ENCODE measurements at regions not wholly inside any gene's neighbourhood (a gene's known extent, or its start where the extent isn't known, plus 50 kb on each side); places are given as distances from the start of the nearest gene placed in this dataset.

DNA sequence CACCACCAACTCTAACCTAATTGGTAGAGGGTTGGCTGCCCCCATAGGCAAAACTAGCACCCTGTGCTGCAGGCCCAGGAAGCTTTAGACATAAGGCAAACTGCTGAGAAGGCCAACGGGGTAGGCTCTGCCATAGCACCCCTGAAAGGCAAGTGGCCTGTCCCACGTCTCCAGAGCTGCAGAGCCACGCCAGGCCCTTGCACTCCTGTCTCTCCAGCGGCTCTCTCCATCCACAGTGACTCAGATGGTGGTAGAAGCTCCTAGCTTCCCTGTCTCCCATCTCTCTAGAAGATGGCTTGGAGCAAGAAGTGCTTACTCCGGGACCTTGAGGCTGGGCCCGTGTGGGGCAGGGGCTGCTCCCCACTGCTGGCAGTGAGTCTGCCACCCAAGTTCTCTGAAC lies 310.6 kb upstream of the ZMIZ1 start:
- TF ChIP-seq EZH2 (IDR thresholded peaks at IDR 0.05) (no peak), POLR2AphosphoS5 (IDR thresholded peaks at IDR 0.05; ENCODE audit: borderline replicate concordance, low read depth, low read length) (no peak), FOXP2 (optimal IDR thresholded peaks at IDR 0.05; ENCODE audit: control extremely low read depth, extremely low read length, insufficient read depth) (no peak)
- no peaks in the 10 kb centered on the region for H3K36me3 ChIP-seq (ENCODE audit: insufficient read depth, low read length)
- no peak overlapping the region for H3K4me3 ChIP-seq
- no peak overlapping the region for H3K27ac ChIP-seq
- H3K9ac ChIP-seq (ENCODE audit: insufficient read length) = no peak overlapping the region
- H3K9me3 ChIP-seq (ENCODE audit: low read depth, low read length) = no peaks in the 10 kb centered on the region
- no peak for DNase-seq (ENCODE audit: low read depth, low spot score)

DNA sequence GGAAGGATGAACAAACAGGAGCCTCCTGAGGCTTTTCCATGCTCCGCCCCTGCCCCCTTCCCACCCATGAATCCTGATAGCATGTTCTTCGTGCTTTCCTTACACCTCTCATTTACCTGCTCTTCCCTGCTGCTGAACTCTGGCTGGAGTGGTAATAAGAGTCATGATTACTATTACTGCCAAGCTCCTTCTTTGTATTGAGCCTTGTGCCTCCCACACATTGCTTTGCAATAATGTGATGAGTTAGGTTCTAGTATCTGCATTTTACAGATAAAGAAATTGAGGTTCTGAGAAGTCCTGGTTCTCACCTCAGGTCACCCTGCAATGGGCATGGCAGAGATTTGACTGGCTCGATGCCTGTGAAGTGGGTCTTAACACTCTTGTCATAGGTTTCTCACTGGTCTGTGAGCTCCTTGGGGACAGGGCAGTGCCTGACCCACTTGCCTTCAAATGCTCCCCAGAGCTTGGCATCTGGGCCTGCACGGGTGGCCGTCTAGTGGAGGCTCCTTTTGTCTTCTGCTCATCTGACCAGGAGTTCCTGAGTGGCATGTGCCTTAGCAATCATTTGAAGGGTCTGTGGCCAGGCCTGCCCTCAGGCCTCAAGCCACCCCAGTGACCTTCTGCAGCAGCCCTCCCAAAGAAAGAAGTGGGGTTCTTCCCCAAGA lies 309.2 kb upstream of the ZMIZ1 start:
- Histone ChIP-seq H3K9me3 (ENCODE audit: low read depth, low read length) (no peaks in the 10 kb centered on the region), H3K36me3 (ENCODE audit: insufficient read depth, low read length) (no peaks in the 10 kb centered on the region), H3K4me3 (no peak overlapping the region), H3K27ac (no peak overlapping the region), H3K9ac (ENCODE audit: insufficient read length) (no peak overlapping the region)
- TF ChIP-seq POLR2AphosphoS5 (IDR thresholded peaks at IDR 0.05; ENCODE audit: borderline replicate concordance, low read depth, low read length) = no peak
- TF ChIP-seq FOXP2 (optimal IDR thresholded peaks at IDR 0.05; ENCODE audit: control extremely low read depth, extremely low read length, insufficient read depth) = no peak
- TF ChIP-seq EZH2 (IDR thresholded peaks at IDR 0.05) = no peak
- no peak for DNase-seq (ENCODE audit: low read depth, low spot score)

DNA sequence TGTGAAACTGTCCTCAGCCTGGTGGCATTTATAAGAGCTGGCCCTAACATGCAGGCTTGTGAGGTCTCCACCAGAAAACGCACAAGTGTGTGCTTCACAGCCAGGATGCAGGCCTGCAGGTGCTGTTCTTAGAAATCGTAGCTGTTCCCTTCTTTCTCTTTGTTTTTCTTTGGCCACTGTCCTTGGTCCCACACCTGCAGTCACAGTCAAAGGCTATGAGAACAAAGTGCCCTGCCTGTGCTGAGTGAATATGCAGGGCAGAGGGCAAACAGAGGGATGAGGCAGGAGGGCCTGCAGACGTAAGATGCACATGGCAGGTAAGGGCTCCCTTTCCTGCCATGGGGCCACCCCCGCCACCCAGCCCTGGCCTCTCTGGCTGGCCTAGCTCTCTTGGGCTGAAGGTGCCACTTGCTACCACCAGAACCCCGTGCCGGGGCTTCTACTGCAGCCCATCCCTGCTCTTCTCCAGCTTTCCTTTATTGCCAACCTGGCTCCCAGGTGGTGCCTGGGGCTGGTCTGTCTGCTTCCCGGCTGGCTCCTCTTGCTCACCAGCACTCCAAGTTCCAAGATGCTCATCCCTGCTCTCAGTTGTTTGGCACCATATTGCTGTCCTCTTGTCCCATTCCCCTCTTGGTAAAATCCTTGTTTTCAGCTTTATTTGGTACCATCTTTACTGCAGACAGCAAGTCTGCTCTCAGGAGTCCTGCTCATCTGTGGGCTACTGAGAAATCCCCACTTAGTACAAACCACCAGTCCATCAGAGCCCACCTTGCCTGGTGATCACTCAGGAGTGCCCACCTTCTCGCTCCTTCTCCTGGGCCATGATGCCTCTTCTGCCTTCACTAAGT lies 308.1 kb upstream of the ZMIZ1 start:
- H3K36me3 ChIP-seq (ENCODE audit: insufficient read depth, low read length) = no peaks in the 10 kb centered on the region
- TF ChIP-seq POLR2AphosphoS5 (IDR thresholded peaks at IDR 0.05; ENCODE audit: borderline replicate concordance, low read depth, low read length) (no peak), EZH2 (IDR thresholded peaks at IDR 0.05) (no peak), FOXP2 (optimal IDR thresholded peaks at IDR 0.05; ENCODE audit: control extremely low read depth, extremely low read length, insufficient read depth) (no peak)
- H3K4me3 ChIP-seq = no peak overlapping the region
- H3K27ac ChIP-seq = no peak overlapping the region
- DNase-seq (ENCODE audit: low read depth, low spot score) = no peak
- no peaks in the 10 kb centered on the region for H3K9me3 ChIP-seq (ENCODE audit: low read depth, low read length)
- H3K9ac ChIP-seq (ENCODE audit: insufficient read length) = no peak overlapping the region

DNA sequence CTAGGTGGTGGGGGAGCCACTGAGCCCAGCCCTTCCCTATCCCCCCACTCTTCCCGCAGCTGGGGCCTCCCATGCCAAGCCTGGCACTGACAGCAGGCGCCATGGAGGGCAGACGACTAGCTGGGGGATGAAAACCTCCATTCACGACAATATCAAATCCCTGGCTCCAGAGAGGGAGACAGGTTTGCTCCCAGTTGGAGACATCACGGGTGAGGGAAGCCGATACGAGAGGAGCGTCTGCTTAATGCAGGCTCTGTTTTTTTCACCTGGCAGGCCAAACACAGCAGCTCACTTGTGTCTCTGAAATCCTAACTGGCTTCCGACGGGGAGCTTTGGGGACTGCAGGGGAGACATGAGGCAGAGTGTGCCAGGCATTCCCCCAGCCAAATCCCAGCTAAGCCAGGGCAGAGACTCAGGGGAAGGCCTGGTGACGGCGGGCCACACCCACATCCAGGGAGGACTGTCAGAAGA lies 307.4 kb upstream of the ZMIZ1 start:
- TF ChIP-seq POLR2AphosphoS5 (IDR thresholded peaks at IDR 0.05; ENCODE audit: borderline replicate concordance, low read depth, low read length) = no peak
- TF ChIP-seq EZH2 (IDR thresholded peaks at IDR 0.05) = no peak
- TF ChIP-seq FOXP2 (optimal IDR thresholded peaks at IDR 0.05; ENCODE audit: control extremely low read depth, extremely low read length, insufficient read depth) = no peak
- H3K27ac ChIP-seq = no peak overlapping the region
- no peak overlapping the region for H3K9ac ChIP-seq (ENCODE audit: insufficient read length)
- H3K4me3 ChIP-seq = no peak overlapping the region
- H3K9me3 ChIP-seq (ENCODE audit: low read depth, low read length) = no peaks in the 10 kb centered on the region
- DNase-seq (ENCODE audit: low read depth, low spot score) = no peak
- no peaks in the 10 kb centered on the region for H3K36me3 ChIP-seq (ENCODE audit: insufficient read depth, low read length)

DNA sequence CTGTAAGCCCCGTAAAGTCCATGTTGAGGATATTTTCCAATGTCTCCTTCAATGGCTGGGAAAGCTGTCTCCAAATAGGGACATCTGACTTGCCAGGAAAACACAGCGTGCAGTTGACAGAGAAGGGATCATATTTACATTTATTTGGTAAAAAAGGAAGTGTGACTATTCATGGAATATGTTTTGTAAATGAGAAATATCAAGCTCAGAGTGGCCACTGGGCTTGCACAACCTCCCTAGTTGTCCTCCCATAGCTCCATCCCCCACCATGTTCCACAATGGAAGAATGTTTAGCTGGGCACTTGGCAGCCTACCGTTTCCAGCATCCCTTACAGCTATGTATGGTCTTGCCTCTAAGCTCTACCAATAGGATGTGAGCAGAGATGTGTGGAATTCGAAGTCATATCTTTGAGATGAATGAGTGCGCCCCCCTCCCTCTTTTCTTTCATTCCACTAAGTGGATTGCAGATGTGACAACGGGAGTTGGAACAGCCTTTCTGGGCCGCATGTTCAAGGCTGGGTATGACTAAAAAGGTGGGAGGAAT lies 306.6 kb upstream of the ZMIZ1 start:
- no peaks in the 10 kb centered on the region for H3K36me3 ChIP-seq (ENCODE audit: insufficient read depth, low read length)
- no peaks in the 10 kb centered on the region for H3K9me3 ChIP-seq (ENCODE audit: low read depth, low read length)
- no peak overlapping the region for H3K27ac ChIP-seq
- no peak overlapping the region for H3K4me3 ChIP-seq
- TF ChIP-seq FOXP2 (optimal IDR thresholded peaks at IDR 0.05; ENCODE audit: control extremely low read depth, extremely low read length, insufficient read depth) (no peak), POLR2AphosphoS5 (IDR thresholded peaks at IDR 0.05; ENCODE audit: borderline replicate concordance, low read depth, low read length) (no peak), EZH2 (IDR thresholded peaks at IDR 0.05) (no peak)
- DNase-seq (ENCODE audit: low read depth, low spot score) = no peak
- no peak overlapping the region for H3K9ac ChIP-seq (ENCODE audit: insufficient read length)

DNA sequence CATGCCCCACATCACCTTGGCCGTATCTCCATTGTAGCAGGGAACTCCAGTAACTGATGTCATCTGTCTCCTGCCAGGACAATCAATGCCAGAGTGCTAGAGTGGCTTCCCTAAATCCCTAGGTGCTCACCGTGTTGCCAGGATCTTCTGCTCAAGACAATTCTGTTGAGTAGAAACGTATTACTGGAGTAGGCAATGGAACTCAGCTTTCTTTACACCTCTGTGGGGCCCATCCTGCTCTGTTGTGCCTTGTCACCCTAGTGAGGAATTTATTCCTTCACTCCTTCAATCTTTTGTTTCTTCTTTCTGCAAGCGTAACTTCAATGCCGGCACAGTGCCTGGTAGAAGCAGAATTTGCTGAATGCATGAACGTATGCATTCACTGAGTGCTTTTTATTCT lies 305.5 kb upstream of the ZMIZ1 start:
- Histone ChIP-seq H3K27ac (no peak overlapping the region), H3K4me3 (no peak overlapping the region), H3K9me3 (ENCODE audit: low read depth, low read length) (no peaks in the 10 kb centered on the region), H3K9ac (ENCODE audit: insufficient read length) (no peak overlapping the region), H3K36me3 (ENCODE audit: insufficient read depth, low read length) (no peaks in the 10 kb centered on the region)
- no peak for DNase-seq (ENCODE audit: low read depth, low spot score)
- no peak for TF ChIP-seq EZH2 (IDR thresholded peaks at IDR 0.05)

DNA sequence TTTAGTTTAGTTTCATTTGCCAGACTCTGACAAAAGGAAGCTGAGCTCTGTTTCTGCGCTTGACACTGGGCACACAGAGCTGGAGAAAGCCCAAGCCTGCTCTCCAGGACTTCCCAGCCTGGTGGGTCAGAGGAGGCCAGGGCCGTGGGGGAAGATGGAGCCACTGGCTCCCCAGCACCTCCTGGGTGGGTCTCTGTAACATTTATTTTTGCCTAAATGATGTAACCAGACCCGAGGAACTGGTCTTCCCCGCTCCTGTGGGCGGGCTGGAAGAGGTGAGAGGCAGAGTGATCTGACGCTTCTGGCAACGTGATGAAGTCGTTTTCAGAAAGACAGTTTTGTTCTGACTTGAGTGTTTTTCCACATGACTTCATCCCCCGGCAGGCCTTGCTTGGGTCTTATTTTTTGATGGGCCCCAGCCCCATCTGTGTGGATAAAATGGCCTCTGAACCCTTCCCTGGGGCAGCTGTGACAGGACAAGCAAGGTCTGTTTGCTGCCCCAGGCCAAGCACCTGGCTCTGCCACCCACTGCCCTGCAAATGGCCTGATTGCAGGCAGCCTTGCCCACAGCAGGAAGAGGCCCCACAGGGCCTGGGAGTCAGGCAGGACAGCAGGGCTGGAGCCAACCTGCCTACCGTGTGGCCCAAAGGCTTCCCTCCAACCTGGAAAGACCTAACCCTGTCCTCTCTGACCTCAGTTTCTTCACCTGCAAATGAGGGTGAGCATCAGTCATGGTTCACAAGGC lies 304.9 kb upstream of the ZMIZ1 start:
- DNase-seq (ENCODE audit: low read depth, low spot score) = no peak
- Histone ChIP-seq H3K36me3 (ENCODE audit: insufficient read depth, low read length) (no peaks in the 10 kb centered on the region), H3K9me3 (ENCODE audit: low read depth, low read length) (no peaks in the 10 kb centered on the region), H3K9ac (ENCODE audit: insufficient read length) (no peak overlapping the region), H3K27ac (no peak overlapping the region), H3K4me3 (no peak overlapping the region)
- TF ChIP-seq POLR2AphosphoS5 (IDR thresholded peaks at IDR 0.05; ENCODE audit: borderline replicate concordance, low read depth, low read length) (no peak), EZH2 (IDR thresholded peaks at IDR 0.05) (no peak), FOXP2 (optimal IDR thresholded peaks at IDR 0.05; ENCODE audit: control extremely low read depth, extremely low read length, insufficient read depth) (no peak)

DNA sequence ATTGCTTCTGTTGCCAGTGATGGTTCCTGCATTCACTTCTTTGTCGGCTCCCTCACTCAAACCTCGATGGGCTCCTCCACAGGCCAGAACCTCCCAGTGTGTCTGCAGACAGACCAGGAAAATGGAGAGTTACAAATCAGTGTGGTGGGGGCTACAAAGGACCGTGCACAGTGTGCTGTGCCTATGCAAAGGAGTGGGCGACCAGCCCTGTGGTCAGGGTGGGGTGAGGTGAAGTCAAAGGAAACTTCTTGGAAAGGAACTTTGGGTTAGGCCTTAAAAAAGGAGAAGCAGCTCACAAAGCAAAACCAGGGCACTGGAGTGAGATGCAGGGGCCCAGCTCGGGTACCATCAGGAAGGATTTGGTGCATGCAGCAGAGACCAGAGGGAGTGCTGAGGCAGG lies 304.3 kb upstream of the ZMIZ1 start:
- TF ChIP-seq POLR2AphosphoS5 (IDR thresholded peaks at IDR 0.05; ENCODE audit: borderline replicate concordance, low read depth, low read length) (no peak), EZH2 (IDR thresholded peaks at IDR 0.05) (no peak), FOXP2 (optimal IDR thresholded peaks at IDR 0.05; ENCODE audit: control extremely low read depth, extremely low read length, insufficient read depth) (no peak)
- no peaks in the 10 kb centered on the region for H3K9me3 ChIP-seq (ENCODE audit: low read depth, low read length)
- no peak for DNase-seq (ENCODE audit: low read depth, low spot score)
- no peak overlapping the region for H3K9ac ChIP-seq (ENCODE audit: insufficient read length)
- no peaks in the 10 kb centered on the region for H3K36me3 ChIP-seq (ENCODE audit: insufficient read depth, low read length)
- H3K4me3 ChIP-seq = no peak overlapping the region
- H3K27ac ChIP-seq = no peak overlapping the region

Measured in SK-N-MC (cell line).